Endothelial cell of umbilical vein (primary cell): ENCODE measurements at regions not wholly inside any gene's neighbourhood (a gene's known extent, or its start where the extent isn't known, plus 50 kb on each side); places are given as distances from the start of the nearest gene placed in this dataset.

Source experiments
- BruUV-seq: library from RNA; stranded (reverse); fragments of 400-500 nt; replicated peaks from 2 replicates; lab custom pipeline; 2021; lab: Mats Ljungman, UMichigan
- CTCF ChIA-PET: fragments of 300-600, 350-600 bp; sonication (Branson Sonifier 250); formaldehyde crosslinking; loops from one replicate; lab custom pipeline; 2021; ENCODE audit warnings: antibody characterized with exemption, inconsistent platforms; lab: Charles Lee
- POLR2A ChIA-PET: fragments of 300-600, 350-600 bp; sonication (Branson Sonifier 250); formaldehyde crosslinking; loops from one replicate; lab custom pipeline; 2021; ENCODE audit warnings: antibody characterized with exemption, inconsistent platforms; lab: Charles Lee
- DNase-seq: peaks from one replicate; pipeline ENCODE4 v3.0.0-alpha.2; 2011; ENCODE audit warnings: low read depth, low spot score
- FAIRE-seq: peaks from 2 replicates; lab custom pipeline; 2011; peaks lifted over from hg19 to GRCh38; lab: Jason Lieb, UNC
- H2AFZ ChIP-seq: 2 replicates; pipeline ENCODE4 v1.6.0; 2012; ENCODE audit warnings: low read depth, low read length, control low read depth, inconsistent platforms
- H3K27ac ChIP-seq: 2 replicates; pipeline ENCODE4 v1.5.1; 2011; ENCODE audit warnings: low read depth, mild to moderate bottlenecking, control low read depth, low read length, moderate library complexity; ENCODE audit not compliant: insufficient read depth
- H3K27me3 ChIP-seq, 2 experiments: 2 replicates each; pipeline versions ENCODE4 v1.6.0 to v1.6.1; 2011; ENCODE audit warnings: low read length in 2 of 2, mixed read lengths in 1 of 2; ENCODE audit not compliant: control insufficient read depth in 2 of 2, insufficient read depth in 2 of 2
- H3K36me3 ChIP-seq, 2 experiments: 2 replicates in 1 of 2; 3 replicates in 1 of 2; pipeline ENCODE4 v1.5.1; 2011; ENCODE audit warnings: low read length in 2 of 2, mild to moderate bottlenecking in 1 of 2, moderate library complexity in 1 of 2; ENCODE audit not compliant: control insufficient read depth in 2 of 2, insufficient read depth in 2 of 2; ENCODE audit errors: extremely low read depth in 1 of 2
- H3K4me1 ChIP-seq: 3 replicates; pipeline ENCODE4 v1.5.1; 2011; ENCODE audit warnings: mild to moderate bottlenecking, low read length; ENCODE audit not compliant: control insufficient read depth, insufficient read depth; ENCODE audit errors: extremely low read depth
- H3K4me2 ChIP-seq: 2 replicates; pipeline ENCODE4 v1.6.1; 2011; ENCODE audit warnings: low read length, control low read depth, mixed read lengths; ENCODE audit not compliant: insufficient read depth
- H3K4me3 ChIP-seq, 3 experiments: fragments of 200-600 bp in 1 of 3; sonication (generic), shearing (Covaris generic) in 1 of 3; replicated peaks in 1 of 3; 2 replicates each; pipeline ENCODE4 v1.5.1; 2011 to 2016; ENCODE audit warnings: control low read depth in 3 of 3, low read length in 3 of 3, mild to moderate bottlenecking in 2 of 3, inconsistent platforms in 1 of 3, low read depth in 1 of 3, moderate library complexity in 1 of 3; ENCODE audit not compliant: insufficient read depth in 1 of 3
- H3K79me2 ChIP-seq: 2 replicates; pipeline ENCODE4 v1.6.0; 2012; ENCODE audit warnings: low read length, inconsistent platforms; ENCODE audit not compliant: control insufficient read depth, insufficient read depth
- H3K9ac ChIP-seq: replicated peaks from 2 replicates; pipeline ENCODE3; 2011; ENCODE audit warnings: low read length, control low read depth; ENCODE audit not compliant: insufficient read depth; ENCODE audit errors: extremely low read depth
- H3K9me1 ChIP-seq: replicated peaks from 3 replicates; pipeline ENCODE4 v1.6.0; 2011; ENCODE audit warnings: mild to moderate bottlenecking, low read length; ENCODE audit not compliant: control insufficient read depth, insufficient read depth; ENCODE audit errors: extremely low read depth
- H3K9me3 ChIP-seq: replicated peaks from 2 replicates; pipeline ENCODE4 v1.5.1; 2012; ENCODE audit warnings: low read length, inconsistent platforms; ENCODE audit not compliant: control insufficient read depth, insufficient read depth
- H4K20me1 ChIP-seq: replicated peaks from 2 replicates; pipeline ENCODE3; 2011; ENCODE audit warnings: mild to moderate bottlenecking, low read length; ENCODE audit not compliant: control insufficient read depth, insufficient read depth; ENCODE audit errors: extremely low read depth
- CTCF ChIP-seq, 2 donors: IDR thresholded peaks; 1 replicate in 1 of 2; 2 replicates in 1 of 2; pipeline ENCODE4 v1.5.1; 2011; ENCODE audit warnings: low read length in 2 of 2, mild to moderate bottlenecking in 2 of 2, moderate library complexity in 2 of 2, control low read depth in 1 of 2, inconsistent platforms in 1 of 2, low read depth in 1 of 2; ENCODE audit not compliant: insufficient read depth in 1 of 2; ENCODE audit errors: extremely low read depth in 1 of 2
- EZH2 ChIP-seq: IDR thresholded peaks from 2 replicates; pipeline ENCODE4 v1.6.1; 2012; ENCODE audit warnings: borderline replicate concordance, low read depth, mild to moderate bottlenecking, moderate library complexity, low read length, inconsistent platforms; ENCODE audit not compliant: severe bottlenecking
- FOS ChIP-seq: IDR thresholded peaks from 2 replicates; pipeline ENCODE4 v1.6.1; 2011; ENCODE audit warnings: mild to moderate bottlenecking, low read length, moderate library complexity, borderline replicate concordance; ENCODE audit not compliant: insufficient read depth
- GATA2 ChIP-seq: IDR thresholded peaks from 2 replicates; pipeline ENCODE4 v1.7.0; 2011; ENCODE audit warnings: low read depth, mild to moderate bottlenecking, moderate library complexity, mixed read lengths, low read length; ENCODE audit not compliant: insufficient read length, insufficient read depth
- JUN ChIP-seq: IDR thresholded peaks from 2 replicates; pipeline ENCODE4 v1.6.1; 2011; ENCODE audit warnings: borderline replicate concordance, low read depth; ENCODE audit not compliant: insufficient read length, insufficient read depth
- MYC ChIP-seq: IDR thresholded peaks from one replicate; pipeline ENCODE4 v1.6.1; 2011; ENCODE audit warnings: mild to moderate bottlenecking, low read depth, low read length
- POLR2A ChIP-seq: IDR thresholded peaks from 2 replicates; pipeline ENCODE4 v1.6.1; 2012; ENCODE audit warnings: low read depth, mild to moderate bottlenecking, control low read depth, low read length
- POLR2AphosphoS5 ChIP-seq: IDR thresholded peaks from 2 replicates; pipeline ENCODE4 v1.6.1; 2012; ENCODE audit warnings: low read depth, mild to moderate bottlenecking, control low read depth, low read length, moderate library complexity; ENCODE audit not compliant: insufficient read depth
- dilution Hi-C: fragments of 300-500 bp; cut with MboI; formaldehyde crosslinking; loops from one replicate; pipeline ENCODE4 v1.15.0; 2019; ENCODE audit warnings: low sequenced_read_pairs; ENCODE audit not compliant: extremely low pct_ligation_motif_present
- intact Hi-C: fragments of 100-400 bp; cut with micrococcal nuclease; formaldehyde crosslinking; loops from one replicate; pipeline ENCODE4 v1.10.0; 2022
- TF ChIP-seq, protein P1 (sequence below): IDR thresholded peaks from 2 replicates; pipeline ENCODE4 v1.6.1; 2011; ENCODE audit not compliant: insufficient read depth, insufficient read length

- dilution Hi-C loops = no loop called here
- Histone ChIP-seq H3K9me1 (no peaks in the 10 kb centered on the region), H3K4me2 (no peak overlapping the region), H3K27me3 (no peaks in the 10 kb centered on the region), H3K27ac (no peak overlapping the region), H4K20me1 (no peaks in the 10 kb centered on the region), H3K9ac (no peak overlapping the region), H3K9me3 (peaks cover 3% of the 10 kb centered on the region), H3K4me1 (no peaks in the 10 kb centered on the region), H2AFZ (no peak overlapping the region), H3K79me2 (no peaks in the 10 kb centered on the region), H3K36me3 (no peaks in the 10 kb centered on the region), H3K4me3 (no peak overlapping the region)
- no TSS peak for BruUV-seq
- FAIRE-seq = no peak
- no peak for TF ChIP-seq POLR2A
- no peak for TF ChIP-seq POLR2AphosphoS5
- CTCF ChIA-PET = no interaction called here
- no peak for DNase-seq
- intact Hi-C loops = no loop called here
- POLR2A ChIA-PET = no interaction called here
These were observed 861.9 kb downstream of the CDH18 start for GRCh38 chr5:19125956-19126713.

GRCh38 chr5:19140276-19140675 is 847.7 kb downstream of the CDH18 start:
- Histone ChIP-seq H4K20me1 (no peaks in the 10 kb centered on the region), H3K79me2 (no peaks in the 10 kb centered on the region), H3K9me1 (no peaks in the 10 kb centered on the region), H3K9me3 (peaks cover 4% of the 10 kb centered on the region), H3K36me3 (no peaks in the 10 kb centered on the region), H3K4me2 (no peak overlapping the region), H3K4me3 (no peak overlapping the region), H3K4me1 (no peaks in the 10 kb centered on the region), H3K27ac (no peak overlapping the region), H3K27me3 (no peaks in the 10 kb centered on the region), H3K9ac (no peak overlapping the region), H2AFZ (no peak overlapping the region)
- FAIRE-seq = no peak
- ChIA-PET POLR2A (no interaction called here), CTCF (no interaction called here)
- intact Hi-C loops (no loop called here), dilution Hi-C loops (no loop called here)
- no peak for DNase-seq
- BruUV-seq = no TSS peak
- TF ChIP-seq GATA2 (no peak), CTCF (IDR thresholded peaks at IDR 0.05; ENCODE audit: extremely low read depth in 1 of 2, insufficient read depth in 1 of 2, low read depth in 1 of 2, low read length in 2 of 2) (no peak), EZH2 (no peak), MYC (no peak), FOS (no peak), POLR2AphosphoS5 (no peak), POLR2A (no peak), JUN (no peak)
- TF ChIP-seq, protein P1, sequence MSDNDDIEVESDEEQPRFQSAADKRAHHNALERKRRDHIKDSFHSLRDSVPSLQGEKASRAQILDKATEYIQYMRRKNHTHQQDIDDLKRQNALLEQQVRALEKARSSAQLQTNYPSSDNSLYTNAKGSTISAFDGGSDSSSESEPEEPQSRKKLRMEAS = no peak
